Brain microvascular endothelial cell (primary cell): ENCODE measurements at regions not wholly inside any gene's neighbourhood (a gene's known extent, or its start where the extent isn't known, plus 50 kb on each side); places are given as distances from the start of the nearest gene placed in this dataset.

ENCODE experiments used
- DNase-seq: peaks from one replicate; pipeline ENCODE4 v3.0.0-alpha.2; 2020
- H3K27ac ChIP-seq: fragments of 250-450 bp; sonication (Bioruptor Pico); 2 replicates; pipeline ENCODE4 v1.5.1; 2020; ENCODE audit warnings: mild to moderate bottlenecking, moderate library complexity
- H3K27me3 ChIP-seq: fragments of 250-450 bp; sonication (Bioruptor Pico); replicated peaks from 2 replicates; pipeline ENCODE4 v1.5.1; 2020; ENCODE audit warnings: mild to moderate bottlenecking
- H3K36me3 ChIP-seq: fragments of 250-450 bp; sonication (Bioruptor Pico); replicated peaks from 2 replicates; pipeline ENCODE4 v1.5.1; 2020; ENCODE audit warnings: mild to moderate bottlenecking
- H3K4me3 ChIP-seq: 2 replicates; pipeline ENCODE4 v1.5.1; 2011; ENCODE audit warnings: low read depth, mild to moderate bottlenecking, control low read depth, low read length, moderate library complexity
- CTCF ChIP-seq: IDR thresholded peaks from 2 replicates; pipeline ENCODE4 v1.5.1; 2011; ENCODE audit warnings: low read depth, mild to moderate bottlenecking, moderate library complexity, low read length, control low read depth, inconsistent platforms; ENCODE audit errors: missing control alignments
- in situ Hi-C: cut with HindIII; loops from 2 replicates; pipeline ENCODE4 v1.10.0; 2017; ENCODE audit warnings: low sequenced_read_pairs, low pct_ligation_motif_present

- in situ Hi-C loops: no loop called here
- H3K27ac ChIP-seq: no peak overlapping the region
- no peaks in the 10 kb centered on the region for H3K36me3 ChIP-seq
- TF ChIP-seq CTCF: no peak
- no peaks in the 10 kb centered on the region for H3K27me3 ChIP-seq
- DNase-seq: no peak
- H3K4me3 ChIP-seq: no peak overlapping the region
Measured at GRCh38 chr4:175350246-175350645, 432.1 kb downstream of the ADAM29 start.

- H3K27me3 ChIP-seq: no peaks in the 10 kb centered on the region
- H3K36me3 ChIP-seq: no peaks in the 10 kb centered on the region
- H3K4me3 ChIP-seq: no peak overlapping the region
- TF ChIP-seq CTCF: no peak
- no peak for DNase-seq
- H3K27ac ChIP-seq: no peak overlapping the region
- in situ Hi-C loops: no loop called here
Measured at GRCh38 chr4:175351473-175351872, 433.3 kb downstream of the ADAM29 start.

GRCh38 chr4:175369087-175369486 lies 443.0 kb downstream of the GPM6A start:
- Histone ChIP-seq H3K36me3 (no peaks in the 10 kb centered on the region), H3K4me3 (no peak overlapping the region), H3K27ac (peak overlapping the region; percentile 56), H3K27me3 (no peaks in the 10 kb centered on the region)
- in situ Hi-C loops: no loop called here
- TF ChIP-seq CTCF: no peak
- DNase-seq: peak; percentile 86

- H3K27ac ChIP-seq: no peak overlapping the region
- no peak for TF ChIP-seq CTCF
- in situ Hi-C loops: no loop called here
- H3K4me3 ChIP-seq: no peak overlapping the region
- no peaks in the 10 kb centered on the region for H3K36me3 ChIP-seq
- H3K27me3 ChIP-seq: no peaks in the 10 kb centered on the region
- no peak for DNase-seq
Measured at GRCh38 chr4:175371091-175371490, 441.0 kb downstream of the GPM6A start.

- no peak overlapping the region for H3K4me3 ChIP-seq
- DNase-seq: no peak
- in situ Hi-C loops: no loop called here
- no peak overlapping the region for H3K27ac ChIP-seq
- H3K36me3 ChIP-seq: no peaks in the 10 kb centered on the region
- no peak for TF ChIP-seq CTCF
- H3K27me3 ChIP-seq: no peaks in the 10 kb centered on the region
Measured at GRCh38 chr4:175373031-175373430, 439.0 kb downstream of the GPM6A start.

GRCh38 chr4:175374459-175374858 lies 437.6 kb downstream of the GPM6A start:
- in situ Hi-C loops: no loop called here
- Histone ChIP-seq H3K27me3 (no peaks in the 10 kb centered on the region), H3K27ac (no peak overlapping the region), H3K36me3 (no peaks in the 10 kb centered on the region), H3K4me3 (no peak overlapping the region)
- DNase-seq: no peak
- TF ChIP-seq CTCF: no peak
